Fibroblast of skin of left biceps (primary cell): ENCODE measurements at regions not wholly inside any gene's neighbourhood (a gene's known extent, or its start where the extent isn't known, plus 50 kb on each side); places are given as distances from the start of the nearest gene placed in this dataset.
"Not testable (repeated sequence)": the region's sequence is repeated elsewhere in the genome, so short reads cannot be mapped to it uniquely, and the experiment has no call there.

Source experiments
- DNase-seq, 2 experiments: peaks; one replicate each; pipeline ENCODE4 v3.0.0-alpha.2; 2013; ENCODE audit warnings: low read depth in 2 of 2

DNA sequence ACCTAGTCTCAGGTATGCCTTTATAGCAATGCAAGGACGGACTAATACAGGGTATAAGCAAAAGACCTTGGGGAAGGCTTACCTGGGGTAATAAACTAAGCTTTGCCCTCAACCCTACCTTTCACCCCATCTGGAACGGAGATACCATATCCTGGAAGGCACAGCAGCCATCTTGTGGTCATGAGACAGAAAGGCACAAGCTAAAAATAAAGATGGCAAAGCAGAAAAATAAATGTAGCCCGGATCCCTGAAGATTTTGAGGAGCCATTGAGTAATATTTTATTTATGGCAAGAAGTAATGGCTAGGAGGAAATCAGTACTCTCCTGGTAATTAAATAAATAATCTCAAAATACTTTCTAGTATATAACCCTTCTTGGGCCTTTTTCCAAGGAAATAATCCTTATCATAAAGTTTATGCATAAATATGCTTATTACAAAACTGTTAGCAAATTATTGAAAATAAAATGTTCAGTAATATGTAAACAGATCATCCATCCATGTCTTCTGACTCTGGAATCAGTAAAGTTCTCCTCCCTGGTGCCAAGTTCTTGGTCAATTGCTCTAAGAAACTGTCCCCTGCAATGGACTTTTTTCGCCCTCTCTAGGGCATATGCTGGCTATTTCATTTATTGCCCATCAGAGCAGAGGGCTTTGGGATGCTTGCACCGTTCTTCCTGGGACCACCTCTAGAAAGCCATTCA lies 198.7 kb downstream of the SPP2 start:
- no peak for DNase-seq

DNA sequence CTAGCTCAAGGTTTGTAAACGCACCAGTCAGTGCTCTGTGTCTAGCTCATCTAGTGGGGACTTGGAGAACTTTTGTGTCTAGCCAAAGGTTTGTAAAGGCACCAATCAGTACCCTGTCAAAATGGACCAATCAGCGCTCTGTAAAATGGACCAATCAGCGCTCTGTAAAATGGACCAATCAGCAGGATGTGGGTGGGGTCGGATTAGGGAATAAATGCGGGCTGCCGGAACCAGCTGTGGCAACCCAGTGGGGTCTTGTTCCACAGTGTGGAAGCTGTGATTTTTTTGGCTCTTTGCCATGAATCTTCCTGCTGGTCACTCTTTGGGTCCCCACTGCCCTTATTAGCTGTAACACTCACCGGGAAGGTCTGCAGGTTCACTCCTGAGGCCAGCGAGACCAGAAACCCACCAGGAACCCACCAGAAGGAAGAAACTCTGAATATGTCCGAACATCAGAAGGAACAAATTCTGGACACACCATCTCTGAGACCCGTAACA lies 197.8 kb downstream of the SPP2 start:
- DNase-seq = not testable (repeated sequence)

DNA sequence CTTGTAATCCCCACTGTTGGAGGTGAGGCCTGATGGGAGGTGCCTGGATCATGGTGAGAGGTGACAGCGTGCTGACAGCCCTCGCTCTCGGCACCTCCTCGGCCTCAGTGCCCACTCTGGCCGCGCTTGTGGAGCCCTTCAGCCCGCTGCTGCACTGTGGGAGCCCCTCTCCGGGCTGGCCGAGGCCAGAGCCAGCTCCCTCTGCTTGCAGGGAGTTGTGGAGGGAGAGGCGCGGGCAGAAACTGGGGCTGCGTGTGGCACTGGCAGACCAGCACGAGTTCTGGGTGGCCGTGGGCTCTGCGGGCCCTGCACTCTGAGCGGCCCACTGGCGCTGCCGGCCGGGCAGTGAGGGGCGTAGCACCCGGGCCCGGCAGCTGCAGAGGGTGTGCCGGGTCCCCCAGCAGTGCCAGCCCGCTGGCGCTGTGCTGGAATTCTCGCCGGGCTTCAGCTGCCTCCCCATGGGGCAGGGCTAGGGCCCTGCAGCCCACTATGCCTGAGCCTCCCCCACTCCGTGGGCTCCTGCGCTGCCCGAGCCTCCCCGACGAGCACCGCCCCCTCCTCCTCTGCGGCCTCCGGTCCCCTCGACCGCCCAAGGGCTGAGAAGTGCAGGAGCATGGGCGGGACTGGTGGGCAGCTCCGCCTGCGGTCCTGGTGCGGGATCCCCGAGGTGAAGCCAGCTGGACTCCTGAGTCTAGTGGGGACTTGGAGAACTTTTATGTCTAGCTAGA lies 197.1 kb downstream of the SPP2 start:
- no peak for DNase-seq

DNA sequence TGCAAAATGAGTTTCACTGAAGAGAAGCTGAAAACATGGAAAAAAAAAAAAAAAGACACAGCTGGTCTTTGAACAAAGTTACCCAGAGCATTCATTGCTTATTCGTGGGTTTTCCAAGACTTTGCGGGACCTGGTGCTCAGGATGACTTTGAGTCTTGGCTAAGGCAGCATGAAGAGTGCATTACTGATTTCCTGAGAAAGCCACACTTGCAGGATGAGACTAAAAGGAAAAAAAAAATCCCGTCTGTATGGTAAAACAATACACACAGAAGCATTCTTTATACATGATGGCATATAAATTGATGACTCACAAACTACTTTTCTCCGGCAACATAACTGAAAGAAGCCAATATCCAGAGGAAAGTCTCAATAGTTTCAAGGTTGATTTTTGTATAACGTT lies 195.4 kb downstream of the SPP2 start:
- DNase-seq = peak; percentile 79 to 85

DNA sequence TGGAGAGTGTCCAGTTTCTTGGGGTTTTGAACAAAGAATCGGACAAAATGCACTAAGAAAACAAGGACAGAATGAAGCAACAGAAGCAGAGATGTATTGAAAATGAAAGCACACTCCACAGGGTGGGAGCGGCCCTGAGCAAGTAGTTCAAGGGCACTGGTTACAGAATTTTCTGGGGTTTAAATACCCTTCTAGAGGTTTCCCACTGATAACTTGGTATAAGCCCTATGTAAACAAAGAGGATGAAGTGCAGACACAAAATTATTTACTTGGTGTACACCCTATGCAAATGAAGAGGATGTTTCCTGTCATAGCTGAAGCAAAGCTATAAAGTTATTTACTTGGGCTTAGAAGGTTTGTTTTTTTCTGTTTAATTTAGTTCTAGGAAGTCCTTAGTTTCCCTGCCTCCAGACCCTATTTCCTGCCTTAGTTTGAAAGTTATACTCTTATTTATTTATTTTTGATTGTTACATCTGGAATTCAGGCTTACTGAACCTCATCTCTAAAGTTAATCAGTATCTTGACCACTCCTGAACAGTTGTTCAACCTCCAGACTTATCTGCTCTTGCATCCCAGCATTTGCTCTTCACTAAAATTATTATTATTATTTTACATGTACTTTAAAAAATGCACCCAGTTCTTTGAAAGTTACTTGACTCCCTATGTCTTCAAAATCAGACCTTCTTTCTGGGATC lies 193.5 kb downstream of the SPP2 start:
- no peak for DNase-seq

DNA sequence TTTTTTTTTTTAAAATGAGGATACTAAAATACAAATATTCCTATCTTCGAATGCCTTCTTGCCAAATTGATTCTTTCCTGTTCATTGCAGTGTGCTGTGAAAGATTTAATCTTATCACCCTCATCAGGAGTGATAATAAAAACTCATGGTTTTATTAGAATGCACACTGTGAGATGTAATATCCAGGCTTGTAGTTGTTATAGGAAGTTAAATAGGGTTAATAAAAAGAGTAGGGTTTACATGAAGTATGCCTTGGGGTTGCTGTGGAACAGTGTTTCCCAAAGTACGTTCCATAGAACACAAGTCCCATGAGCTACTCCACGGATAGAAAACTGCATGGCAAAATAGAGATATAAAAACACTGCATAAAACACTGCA lies 191.9 kb downstream of the SPP2 start:
- no peak for DNase-seq

DNA sequence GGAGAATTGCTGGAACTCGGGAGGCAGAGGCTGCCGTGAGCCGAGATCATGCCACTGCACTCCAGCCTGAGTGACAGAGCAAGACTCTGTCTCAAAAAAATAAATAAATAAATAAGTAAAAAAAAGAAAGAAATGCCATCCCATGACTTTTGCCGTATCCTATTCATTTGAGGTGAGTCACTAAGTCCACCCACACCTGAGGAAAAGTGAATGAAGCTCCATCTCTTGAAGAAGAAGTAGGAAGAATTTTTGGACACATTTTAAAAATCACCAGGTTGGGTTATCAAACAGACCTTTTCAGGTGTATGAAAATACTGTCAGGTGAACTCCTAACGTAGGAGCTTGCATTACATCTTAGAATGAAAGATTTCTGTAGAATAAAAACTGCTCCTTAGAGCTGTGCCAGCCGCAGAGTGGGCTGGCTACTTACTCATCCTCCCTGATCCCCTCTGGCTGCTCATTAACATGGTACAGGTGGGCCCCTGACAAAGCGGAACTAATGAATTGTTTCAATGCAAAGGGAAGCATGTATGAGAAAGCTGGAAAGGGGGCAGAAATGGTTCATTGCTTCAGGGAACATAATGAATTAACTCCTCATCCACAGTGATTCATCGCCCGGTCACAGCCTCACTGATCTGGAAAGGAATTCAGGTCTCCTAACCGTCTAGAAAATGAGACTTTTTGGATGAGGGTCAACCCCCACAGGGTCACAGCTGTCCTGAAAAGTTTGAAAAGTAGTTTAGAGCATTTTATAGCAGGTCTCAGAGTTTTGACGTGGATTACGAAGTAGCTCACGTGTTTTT lies 191.4 kb downstream of the SPP2 start:
- peak in 1 of 2 experiments; percentile 29 for DNase-seq

DNA sequence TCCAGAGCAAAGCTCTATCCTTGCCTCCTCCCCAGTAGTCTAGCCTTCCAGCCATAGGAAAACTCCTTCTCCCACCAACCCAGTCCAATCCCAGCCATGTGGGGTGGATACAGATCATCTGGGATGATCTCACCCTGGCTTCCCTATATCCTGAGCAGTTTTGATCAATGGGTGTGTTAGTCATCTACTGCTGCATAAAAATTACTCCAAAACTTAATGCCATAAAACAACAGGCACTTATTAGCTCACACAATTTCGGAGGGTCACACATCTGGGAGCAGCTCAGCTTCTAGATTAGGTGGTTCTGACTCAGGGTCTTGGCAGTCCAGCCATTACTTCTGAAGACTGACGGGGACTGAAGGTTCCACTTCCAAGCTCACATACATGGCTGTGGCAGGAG lies 190.4 kb downstream of the SPP2 start:
- peak; percentile 76 to 78 for DNase-seq

DNA sequence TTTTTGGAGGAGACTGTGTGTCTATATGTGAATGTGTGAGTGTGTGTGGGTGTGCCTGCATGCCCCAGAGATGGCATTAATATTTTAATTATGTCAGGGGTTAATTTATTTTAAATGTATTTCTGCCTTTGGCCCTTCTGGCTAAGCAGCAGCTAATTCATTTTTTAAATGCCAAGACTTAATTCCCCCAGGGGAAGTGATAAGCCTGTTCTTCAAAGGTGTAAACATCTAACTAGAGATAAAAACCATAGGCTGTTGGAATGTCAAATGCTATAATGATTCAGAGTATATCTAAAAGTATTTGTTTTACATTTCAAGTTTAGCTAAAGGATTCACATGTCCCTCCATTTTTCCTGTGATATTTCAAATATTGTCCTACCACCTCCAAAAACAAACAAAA lies 184.7 kb downstream of the SPP2 start:
- DNase-seq = no peak

DNA sequence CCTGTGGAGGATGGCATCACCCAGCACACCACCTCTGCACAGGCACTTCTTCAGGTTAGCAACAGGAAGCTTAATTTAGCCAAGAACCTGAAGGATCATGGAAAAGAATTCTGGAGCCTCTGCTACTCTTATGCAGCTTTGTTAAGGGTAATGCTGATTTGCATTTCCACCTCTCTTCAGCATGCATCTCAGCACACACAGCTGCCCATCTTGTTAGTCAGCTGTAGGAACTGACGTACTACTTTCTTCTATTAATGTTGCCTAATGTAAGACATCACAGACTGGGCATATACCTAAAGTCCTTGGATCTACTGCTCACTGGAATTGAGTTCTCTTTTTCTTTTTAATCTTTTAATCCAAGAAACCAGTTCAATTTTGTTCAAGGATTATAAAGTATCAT lies 181.0 kb downstream of the SPP2 start:
- no peak for DNase-seq

DNA sequence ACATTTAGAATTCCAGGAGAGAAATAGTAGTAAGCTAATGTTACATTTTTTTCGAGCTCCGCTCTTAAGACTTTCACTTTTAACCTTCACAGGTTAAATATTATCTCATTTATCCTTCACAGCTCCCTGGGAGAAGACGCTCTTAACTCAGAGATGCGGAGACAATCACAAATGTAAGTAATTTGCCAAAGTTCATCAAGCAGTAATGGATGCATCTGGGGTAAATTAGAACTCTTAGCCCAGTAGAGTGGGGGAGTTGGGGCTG lies 168.5 kb downstream of the SPP2 start:
- no peak for DNase-seq

DNA sequence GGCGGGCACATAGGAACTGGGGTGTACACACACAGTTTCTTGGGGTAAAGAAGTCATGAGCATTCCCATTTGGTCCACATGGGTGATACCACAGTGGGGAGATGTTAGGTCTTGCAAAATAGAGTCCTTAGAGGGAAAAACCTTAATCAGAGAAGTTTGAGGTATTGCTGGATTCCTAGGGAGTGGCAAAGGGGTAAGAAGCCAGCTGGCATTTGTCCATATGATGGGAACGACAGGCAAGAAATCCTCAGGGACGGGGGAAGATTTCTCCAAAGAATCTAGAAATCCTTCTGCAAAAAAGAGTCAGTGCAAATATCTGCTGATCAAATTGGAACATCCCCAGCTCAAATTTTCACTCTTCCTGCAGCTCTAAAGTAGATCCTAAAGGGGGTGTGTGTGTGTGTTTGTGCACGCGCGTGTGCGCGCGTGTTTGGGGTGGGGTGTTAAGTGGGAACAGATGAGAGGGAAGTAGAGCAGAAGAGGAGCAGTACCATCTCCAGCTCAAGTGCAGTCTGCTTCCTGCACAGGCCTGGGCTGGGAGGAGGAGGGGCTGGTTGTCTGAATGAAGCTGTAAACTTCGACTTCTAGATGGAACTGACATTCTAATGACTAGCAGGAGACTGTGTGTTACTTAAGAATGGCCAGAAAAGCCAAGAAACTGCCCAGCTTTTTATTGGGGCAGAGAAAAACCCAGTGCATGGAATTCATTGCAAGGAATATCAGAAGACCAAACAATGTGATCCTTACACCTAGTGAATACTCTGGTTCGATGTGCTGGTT lies 168.0 kb downstream of the SPP2 start:
- DNase-seq = peak; percentile 12 to 25

DNA sequence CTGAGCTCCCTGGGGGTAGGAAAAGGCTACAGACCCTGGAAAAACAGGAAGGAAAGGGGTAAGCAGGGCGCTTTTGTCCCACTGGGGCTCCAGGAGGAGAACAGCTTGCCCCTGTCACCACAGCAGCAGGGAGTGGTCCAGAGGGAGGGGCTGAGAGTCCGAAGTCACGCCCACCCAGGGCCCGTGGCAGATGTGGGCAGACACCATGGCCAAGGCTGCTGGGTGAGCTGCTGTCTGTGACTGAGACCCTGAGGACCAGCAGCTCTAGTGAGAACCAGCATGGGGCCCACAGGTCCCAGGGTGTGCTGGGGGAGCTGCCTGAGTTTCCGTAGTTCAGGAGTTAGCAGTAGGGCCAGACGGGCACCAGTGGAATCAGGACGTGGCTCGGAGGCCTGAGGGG lies 162.0 kb downstream of the SPP2 start:
- no peak for DNase-seq

DNA sequence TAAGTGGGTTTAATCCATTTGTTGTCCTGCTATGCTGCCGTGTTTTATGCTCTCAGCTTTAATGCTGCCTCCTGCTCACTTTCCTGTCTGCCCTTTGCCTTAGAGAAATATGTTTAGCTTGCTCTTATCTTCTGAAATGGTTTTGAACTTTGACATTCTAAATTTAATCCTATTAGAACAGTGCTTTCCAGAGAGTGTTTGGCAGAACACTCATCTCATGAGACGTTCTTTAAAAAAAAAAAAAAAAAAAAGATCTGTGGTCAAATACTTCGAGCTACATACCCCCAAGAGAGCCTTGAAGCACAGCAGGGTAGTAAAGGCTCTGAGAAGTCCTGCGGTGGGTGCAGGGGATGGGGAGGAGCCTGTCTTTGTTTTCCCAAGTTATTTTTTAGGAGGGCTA lies 161.3 kb downstream of the SPP2 start:
- no peak for DNase-seq

DNA sequence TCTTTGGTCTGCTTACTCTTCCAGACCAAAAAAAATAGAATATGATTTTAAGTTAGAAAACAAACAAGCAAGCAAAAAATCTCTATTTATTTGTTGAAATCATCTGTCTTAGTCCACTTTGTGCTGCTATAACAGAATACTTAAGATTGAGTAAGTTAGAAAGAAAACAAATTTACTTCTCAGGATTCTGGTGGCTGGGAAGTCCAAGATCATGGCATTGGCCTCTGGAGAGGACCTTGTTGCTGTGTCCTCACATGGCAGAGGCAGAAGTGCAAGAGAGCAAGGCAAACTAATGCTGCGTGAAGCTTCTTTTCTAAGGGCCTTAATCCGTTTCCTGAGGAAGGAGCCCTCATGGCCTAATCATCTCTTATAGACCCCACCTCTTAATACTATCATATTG lies 156.2 kb downstream of the SPP2 start:
- DNase-seq = no peak

DNA sequence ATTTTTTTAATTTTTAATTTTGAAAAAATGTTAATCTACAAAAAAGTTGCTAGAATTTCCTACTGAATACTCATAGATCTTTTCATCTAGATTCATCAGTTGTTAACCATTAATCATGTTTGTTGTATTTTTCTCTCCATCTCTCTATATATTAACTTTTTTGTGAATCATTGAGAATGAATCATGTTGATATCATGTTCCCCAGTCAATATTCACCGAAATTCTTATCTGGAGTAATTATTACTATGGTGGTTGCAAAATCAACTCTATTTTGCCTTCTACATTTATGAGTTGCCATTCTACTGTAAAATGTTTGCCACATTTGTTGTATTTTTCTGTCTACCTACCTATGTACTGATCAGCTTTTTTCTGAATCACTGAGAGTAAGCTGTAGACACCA lies 154.0 kb downstream of the SPP2 start:
- no peak for DNase-seq

DNA sequence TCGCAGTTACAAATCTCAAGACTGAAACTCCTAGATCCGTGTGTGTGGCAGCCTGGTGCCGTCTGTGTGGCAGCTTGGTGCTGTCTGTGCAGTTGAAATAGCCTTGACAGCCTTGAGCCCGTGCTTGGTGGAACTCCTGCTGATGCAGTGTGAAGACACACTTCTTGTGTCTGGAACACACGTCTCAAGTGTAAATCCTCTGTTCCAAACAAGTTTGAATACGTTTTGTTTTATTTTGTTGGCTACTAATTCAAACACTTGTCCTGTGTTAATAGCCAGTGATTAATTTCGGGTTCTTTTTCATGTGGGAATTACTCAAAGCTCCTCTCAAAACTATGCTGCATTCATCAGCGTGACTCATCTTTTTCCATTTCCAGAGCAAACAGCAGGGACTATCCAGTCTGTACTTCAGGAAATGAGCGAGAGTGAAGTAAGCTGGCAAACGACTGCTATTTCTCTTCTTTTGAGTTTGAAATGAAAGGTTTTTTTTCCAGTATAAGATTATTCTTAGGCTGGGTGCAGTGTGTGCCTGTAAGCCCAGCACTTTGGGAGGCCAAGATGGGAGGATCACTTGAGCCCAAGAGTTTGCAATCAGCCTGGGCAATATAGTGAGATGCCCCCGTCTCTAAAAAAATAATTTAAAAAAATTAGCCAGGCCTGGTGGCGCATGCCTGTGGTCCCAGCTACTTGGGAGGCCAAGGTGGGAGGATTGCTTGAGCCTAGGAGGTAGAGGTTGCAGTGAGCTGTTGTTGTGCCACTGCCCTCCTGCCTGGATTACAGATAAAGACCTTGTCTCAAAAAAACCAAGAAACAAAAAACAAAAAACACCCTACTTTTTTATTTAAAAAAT lies 152.9 kb downstream of the SPP2 start:
- peak; percentile 83 to 85 for DNase-seq

DNA sequence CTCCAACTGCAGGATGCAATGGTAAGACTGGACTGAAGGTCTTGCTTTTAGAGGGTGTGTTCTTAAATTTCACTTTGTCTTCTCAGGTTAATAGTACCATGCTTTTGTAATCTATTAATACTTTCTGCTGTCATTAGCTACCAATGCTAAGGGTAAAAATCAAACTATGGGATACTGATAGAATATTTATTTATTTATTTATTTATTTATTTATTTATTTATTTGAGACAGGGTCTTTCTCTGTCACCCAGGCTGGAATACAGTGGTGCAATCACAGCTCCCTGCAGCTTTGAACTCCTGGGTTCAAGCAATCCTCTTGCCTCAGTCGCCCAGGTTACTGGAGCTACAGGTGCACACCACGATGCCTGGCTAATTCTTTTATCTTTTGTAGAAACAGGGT lies 152.1 kb downstream of the SPP2 start:
- no peak for DNase-seq

DNA sequence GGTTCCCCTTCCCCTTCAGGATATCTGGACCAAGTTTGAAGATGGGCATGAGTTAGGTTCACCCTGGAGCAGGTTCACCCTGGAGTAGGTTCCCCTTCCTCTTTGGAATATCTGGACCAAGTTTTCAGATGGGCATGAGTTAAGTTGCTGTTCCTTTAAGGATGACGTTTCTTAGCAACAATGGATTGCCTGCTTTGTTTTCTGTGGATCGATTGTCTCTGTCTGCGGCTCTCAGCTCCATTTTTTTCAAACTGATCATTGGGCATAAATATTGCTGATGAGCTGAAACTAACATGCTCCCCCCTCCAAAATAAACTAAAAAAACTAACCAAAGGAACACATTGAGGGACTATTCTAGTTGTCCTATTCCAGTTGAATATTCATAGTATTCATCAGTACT lies 149.5 kb downstream of the SPP2 start:
- no peak for DNase-seq

DNA sequence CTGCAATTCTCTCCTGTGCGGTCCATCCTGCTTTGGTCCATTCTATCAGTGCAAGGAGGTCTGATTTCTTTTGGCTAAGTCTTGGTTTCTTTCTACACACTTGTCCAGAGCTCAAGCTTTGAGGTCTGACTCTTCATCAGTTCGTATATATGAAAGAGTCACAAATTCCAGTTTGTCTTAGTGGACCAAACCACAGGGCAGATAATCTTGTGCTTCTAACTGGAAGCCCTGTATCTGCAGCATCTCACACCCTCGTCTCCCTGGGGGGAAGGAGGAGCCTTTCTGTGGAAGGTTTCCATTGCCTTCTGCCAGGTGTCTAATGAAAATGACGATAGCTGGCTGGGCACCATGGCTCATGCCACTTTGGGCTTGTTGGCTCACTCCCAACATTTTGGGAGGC lies 148.5 kb downstream of the SPP2 start:
- DNase-seq = no peak

DNA sequence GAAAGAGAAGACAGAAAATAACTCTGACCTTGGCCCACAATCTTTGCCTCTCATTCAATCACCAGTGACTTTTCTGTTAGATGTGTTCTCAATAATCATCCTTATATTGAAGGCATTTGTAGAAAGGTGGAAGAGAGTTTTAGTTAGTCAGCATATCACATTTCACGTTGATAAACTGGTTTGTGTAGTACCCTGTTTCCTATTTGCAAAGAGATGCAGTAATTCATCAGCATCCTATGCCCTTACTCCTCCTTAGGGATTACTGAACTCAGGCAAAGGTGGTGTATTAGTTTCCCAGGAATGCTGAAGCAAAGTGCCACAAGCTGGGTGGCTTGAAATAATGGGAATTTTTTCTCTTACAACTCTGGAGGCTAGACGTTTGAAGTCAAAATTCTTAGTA lies 145.0 kb downstream of the SPP2 start:
- no peak for DNase-seq
